GM18502 (cell line): ENCODE measurements at regions not wholly inside any gene's neighbourhood (a gene's known extent, or its start where the extent isn't known, plus 50 kb on each side); places are given as distances from the start of the nearest gene placed in this dataset.
A peak's percentile ranks its signal among the peaks of the same experiment; 100 is the strongest.
"Not testable (repeated sequence)": the region's sequence is repeated elsewhere in the genome, so short reads cannot be mapped to it uniquely, and the experiment has no call there.

Source experiments
- ATAC-seq: cut with Tn5 transposase; IDR thresholded peaks from one replicate; pipeline ENCODE4 v1.9.1; 2021; ENCODE audit warnings: mild to moderate bottlenecking; ENCODE audit not compliant: unreplicated experiment, poor library complexity

- no peak for ATAC-seq
Measured at GRCh38 chr2:129800686-129801085, 178.8 kb upstream of the RAB6C start.

- no peak for ATAC-seq
Measured at GRCh38 chr2:129801575-129801974, 177.9 kb upstream of the RAB6C start.

GRCh38 chr2:129802290-129802689 is 177.2 kb upstream of the RAB6C start:
- ATAC-seq, result no peak

- no peak for ATAC-seq
Measured at GRCh38 chr2:129803032-129803431, 176.4 kb upstream of the RAB6C start.

GRCh38 chr2:129803871-129804270 is 175.6 kb upstream of the RAB6C start:
- no peak for ATAC-seq

- no peak for ATAC-seq
Measured at GRCh38 chr2:129805899-129806298, 173.6 kb upstream of the RAB6C start.

GRCh38 chr2:129806317-129806716 is 173.1 kb upstream of the RAB6C start:
- ATAC-seq, result no peak

- no peak for ATAC-seq
Measured at GRCh38 chr2:129806990-129807389, 172.5 kb upstream of the RAB6C start.

- ATAC-seq, result not testable (repeated sequence)
Measured at GRCh38 chr2:129807642-129808338, 171.7 kb upstream of the RAB6C start.

- no peak for ATAC-seq
Measured at GRCh38 chr2:129810521-129810920, 168.9 kb upstream of the RAB6C start.

GRCh38 chr2:129812071-129812470 is 167.4 kb upstream of the RAB6C start:
- ATAC-seq, result peak; percentile 72

- ATAC-seq, result no peak
Measured at GRCh38 chr2:129812654-129813053, 166.8 kb upstream of the RAB6C start.

GRCh38 chr2:129813404-129813803 is 166.1 kb upstream of the RAB6C start:
- no peak for ATAC-seq

- no peak for ATAC-seq
Measured at GRCh38 chr2:129816813-129817574, 162.5 kb upstream of the RAB6C start.

- no peak for ATAC-seq
Measured at GRCh38 chr2:129819855-129820254, 159.6 kb upstream of the RAB6C start.

GRCh38 chr2:129820908-129821307 is 158.6 kb upstream of the RAB6C start:
- no peak for ATAC-seq

GRCh38 chr2:129821445-129821844 is 158.0 kb upstream of the RAB6C start:
- no peak for ATAC-seq

- ATAC-seq, result no peak
Measured at GRCh38 chr2:129823044-129823443, 156.4 kb upstream of the RAB6C start.

- ATAC-seq, result no peak
Measured at GRCh38 chr2:129827311-129828090, 152.0 kb upstream of the RAB6C start.

GRCh38 chr2:129828792-129829191 is 150.7 kb upstream of the RAB6C start:
- ATAC-seq, result no peak

GRCh38 chr2:129829588-129829987 is 149.9 kb upstream of the RAB6C start:
- no peak for ATAC-seq
